ENCODE measurements at regions not wholly inside any gene's neighbourhood (a gene's known extent, or its start where the extent isn't known, plus 50 kb on each side); places are given as distances from the start of the nearest gene placed in this dataset.

GRCh38 chr13:31499274-31499673 lies 240.1 kb upstream of the RXFP2 start:
- TF ChIP-seq CTCF (IDR thresholded peaks at IDR 0.05), result no peak
- TF ChIP-seq POLR2A (IDR thresholded peaks at IDR 0.05), result no peak

Data from esophagus squamous epithelium (tissue), 4 donors.